ENCODE measurements at regions not wholly inside any gene's neighbourhood (a gene's known extent, or its start where the extent isn't known, plus 50 kb on each side); places are given as distances from the start of the nearest gene placed in this dataset.

DNA sequence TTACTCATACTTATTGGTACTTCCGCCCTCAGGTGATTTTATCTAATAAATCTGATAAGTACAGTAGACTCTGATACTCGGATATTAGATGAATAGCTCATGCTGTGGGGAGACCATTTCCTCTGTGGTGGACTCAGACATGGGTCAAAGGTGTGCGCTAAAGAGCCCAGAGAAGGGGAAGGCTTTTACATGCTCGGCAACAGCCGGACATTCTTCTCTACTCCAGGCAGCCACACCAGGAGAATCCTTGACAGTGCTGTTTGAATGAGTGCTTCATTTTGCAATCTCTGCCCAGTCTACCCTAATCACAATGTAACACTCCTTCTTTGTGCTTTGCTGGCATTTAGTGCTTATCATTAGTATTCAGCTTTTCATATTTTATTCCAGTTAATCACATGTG is 322.2 kb upstream of the USP25 start:
- TF ChIP-seq POLR2A (IDR thresholded peaks at IDR 0.05; ENCODE audit: low read depth, low read length) (no peak), POLR2AphosphoS5 (IDR thresholded peaks at IDR 0.05; ENCODE audit: low read depth, low read length) (no peak)
